ENCODE measurements at regions not wholly inside any gene's neighbourhood (a gene's known extent, or its start where the extent isn't known, plus 50 kb on each side); places are given as distances from the start of the nearest gene placed in this dataset.

GRCh38 chr13:83007226-83007625, 875.0 kb downstream of the SLITRK1 start:
- TF ChIP-seq CTCF (IDR thresholded peaks at IDR 0.05): no peak
- no peak for TF ChIP-seq POLR2A (IDR thresholded peaks at IDR 0.05)
- no peak for TF ChIP-seq EP300 (IDR thresholded peaks at IDR 0.05)

Data from sigmoid colon (tissue), 4 donors.